Hepatocyte (in vitro differentiated cells): ENCODE measurements at regions not wholly inside any gene's neighbourhood (a gene's known extent, or its start where the extent isn't known, plus 50 kb on each side); places are given as distances from the start of the nearest gene placed in this dataset.
"Not testable (repeated sequence)": the region's sequence is repeated elsewhere in the genome, so short reads cannot be mapped to it uniquely, and the experiment has no call there.

ENCODE experiments used
- DNase-seq: peaks from one replicate; pipeline ENCODE4 v3.0.0-alpha.2; 2016; ENCODE audit warnings: low spot score
- H2AFZ ChIP-seq: fragments of 200-600 bp; sonication (generic); 2 replicates; pipeline ENCODE4 v1.6.0; 2016; ENCODE audit warnings: antibody characterized with exemption, mild to moderate bottlenecking
- H3K27ac ChIP-seq: fragments of 200-600 bp; sonication (generic); 2 replicates; pipeline ENCODE4 v1.5.1; 2016; ENCODE audit warnings: mild to moderate bottlenecking
- H3K27me3 ChIP-seq: fragments of 200-600 bp; sonication (generic); 2 replicates; pipeline ENCODE4 v1.6.1; 2016
- H3K36me3 ChIP-seq: fragments of 200-600 bp; sonication (generic); replicated peaks from 2 replicates; pipeline ENCODE4 v1.5.1; 2016; ENCODE audit warnings: low read depth; ENCODE audit not compliant: insufficient read depth
- H3K4me1 ChIP-seq: fragments of 200-600 bp; sonication (generic); 2 replicates; pipeline ENCODE4 v1.5.1; 2016; ENCODE audit warnings: mild to moderate bottlenecking, moderate library complexity; ENCODE audit not compliant: insufficient read depth
- H3K4me2 ChIP-seq: fragments of 200-600 bp; sonication (generic); 2 replicates; pipeline ENCODE4 v1.6.0; 2016
- H3K4me3 ChIP-seq: fragments of 200-600 bp; sonication (generic); 2 replicates; pipeline ENCODE4 v1.5.1; 2016; ENCODE audit warnings: mild to moderate bottlenecking
- H3K79me2 ChIP-seq: fragments of 200-600 bp; sonication (generic); 2 replicates; pipeline ENCODE4 v1.6.0; 2017; ENCODE audit warnings: mild to moderate bottlenecking
- H3K9me2 ChIP-seq: fragments of 200-600 bp; sonication (generic); replicated peaks from 2 replicates; pipeline ENCODE4 v1.6.0; 2017; ENCODE audit warnings: mild to moderate bottlenecking; ENCODE audit not compliant: insufficient read depth
- H3K9me3 ChIP-seq: fragments of 200-600 bp; sonication (generic); 2 replicates; pipeline ENCODE4 v1.5.1; 2016; ENCODE audit warnings: low read depth, mild to moderate bottlenecking
- H4K20me1 ChIP-seq: fragments of 200-600 bp; sonication (generic); 2 replicates; pipeline ENCODE4 v1.6.0; 2016; ENCODE audit warnings: mild to moderate bottlenecking; ENCODE audit not compliant: insufficient read depth, poor library complexity, severe bottlenecking
- CTCF ChIP-seq: fragments of 200-600 bp; sonication (generic); IDR thresholded peaks from 2 replicates; pipeline ENCODE4 v1.5.1; 2016; ENCODE audit warnings: antibody characterized with exemption, mild to moderate bottlenecking; ENCODE audit not compliant: poor library complexity
- EZH2 ChIP-seq: fragments of 200-600 bp; sonication (generic); IDR thresholded peaks from 2 replicates; pipeline ENCODE4 v1.6.1; 2016; ENCODE audit warnings: antibody characterized with exemption, mild to moderate bottlenecking, borderline replicate concordance
- EZH2phosphoT487 ChIP-seq: fragments of 200-600 bp; sonication (generic); IDR thresholded peaks from one replicate; pipeline ENCODE4 v1.6.1; 2018; ENCODE audit warnings: antibody characterized with exemption, mild to moderate bottlenecking, low read depth, moderate library complexity; ENCODE audit not compliant: unreplicated experiment, severe bottlenecking
- WGBS: methylation state at CpG from one replicate; pipeline ENCODE4 v1.1.6; 2016; ENCODE audit warnings: low lambda C conversion rate; ENCODE audit errors: missing lambda C conversion rate; 5-methylcytosine and 5-hydroxymethylcytosine counted together

- TF ChIP-seq CTCF, result no peak
- no peak for TF ChIP-seq EZH2phosphoT487
- no peak for TF ChIP-seq EZH2
- Histone ChIP-seq H2AFZ (no peak overlapping the region), H3K4me3 (no peak overlapping the region), H3K36me3 (no peaks in the 10 kb centered on the region), H3K4me2 (no peak overlapping the region), H3K27ac (no peak overlapping the region), H3K27me3 (no peaks in the 10 kb centered on the region), H3K79me2 (no peaks in the 10 kb centered on the region), H3K9me3 (no peaks in the 10 kb centered on the region), H3K4me1 (no peaks in the 10 kb centered on the region), H3K9me2 (no peaks in the 10 kb centered on the region), H4K20me1 (no peaks in the 10 kb centered on the region)
- no peak for DNase-seq
- WGBS, result 89% methylated on average over 2 of the region's 2 CpGs
These were observed 343.1 kb downstream of the PCNX1 start for GRCh38 chr14:71250347-71250746.

- TF ChIP-seq EZH2 (no peak), EZH2phosphoT487 (no peak), CTCF (no peak)
- no peak overlapping the region for H3K4me3 ChIP-seq
- H4K20me1 ChIP-seq, result no peaks in the 10 kb centered on the region
- no peak overlapping the region for H2AFZ ChIP-seq
- no peaks in the 10 kb centered on the region for H3K27me3 ChIP-seq
- no peak overlapping the region for H3K27ac ChIP-seq
- no peaks in the 10 kb centered on the region for H3K9me3 ChIP-seq
- DNase-seq, result no peak
- no peaks in the 10 kb centered on the region for H3K79me2 ChIP-seq
- H3K36me3 ChIP-seq, result no peaks in the 10 kb centered on the region
- H3K4me1 ChIP-seq, result no peaks in the 10 kb centered on the region
- no peaks in the 10 kb centered on the region for H3K9me2 ChIP-seq
- H3K4me2 ChIP-seq, result no peak overlapping the region
These were observed 343.5 kb downstream of the PCNX1 start for GRCh38 chr14:71250791-71251190.

- H3K27me3 ChIP-seq, result not testable (repeated sequence)
These were observed 346.9 kb downstream of the PCNX1 start for GRCh38 chr14:71254091-71254719.

GRCh38 chr14:71261206-71261605 is 353.9 kb downstream of the PCNX1 start:
- H3K4me3 ChIP-seq, result no peak overlapping the region
- no peaks in the 10 kb centered on the region for H4K20me1 ChIP-seq
- no peak overlapping the region for H3K4me2 ChIP-seq
- TF ChIP-seq EZH2 (no peak), CTCF (no peak)
- H2AFZ ChIP-seq, result no peak overlapping the region
- no peaks in the 10 kb centered on the region for H3K9me2 ChIP-seq
- DNase-seq, result no peak
- H3K27ac ChIP-seq, result no peak overlapping the region
- H3K79me2 ChIP-seq, result no peaks in the 10 kb centered on the region
- 86% methylated on average over 2 of the region's 2 CpGs for whole genome bisulfite sequencing
- H3K36me3 ChIP-seq, result no peaks in the 10 kb centered on the region
- H3K27me3 ChIP-seq, result no peaks in the 10 kb centered on the region
- H3K9me3 ChIP-seq, result peaks cover 7% of the 10 kb centered on the region
- no peaks in the 10 kb centered on the region for H3K4me1 ChIP-seq

More at GRCh38 chr14:71254091-71254719, 346.9 kb downstream of the PCNX1 start:
- H3K9me2 ChIP-seq, H3K36me3 ChIP-seq, H3K4me1 ChIP-seq, H4K20me1 ChIP-seq, DNase-seq, H3K79me2 ChIP-seq, H2AFZ ChIP-seq, H3K27ac ChIP-seq, H3K9me3 ChIP-seq, H3K4me3 ChIP-seq, H3K4me2 ChIP-seq: not testable (repeated sequence)
- WGBS, result 98% methylated on average over 51 of the region's 53 CpGs
